Common myeloid progenitor, CD34-positive (primary cell): ENCODE measurements at regions not wholly inside any gene's neighbourhood (a gene's known extent, or its start where the extent isn't known, plus 50 kb on each side); places are given as distances from the start of the nearest gene placed in this dataset.
"Not testable (repeated sequence)": the region's sequence is repeated elsewhere in the genome, so short reads cannot be mapped to it uniquely, and the experiment has no call there.

Source experiments
- CTCF ChIA-PET: fragments of 350-600 bp; sonication (Branson Sonifier 250); formaldehyde crosslinking; loops from one replicate; lab custom pipeline; 2021; ENCODE audit warnings: antibody characterized with exemption; lab: Charles Lee
- POLR2A ChIA-PET: fragments of 350-600 bp; sonication (Branson Sonifier 250); formaldehyde crosslinking; loops from one replicate; lab custom pipeline; 2021; ENCODE audit warnings: antibody characterized with exemption; lab: Charles Lee
- DNase-seq, 3 donors: peaks; one replicate each; pipeline versions ENCODE4 v3.0.0 to v3.0.0-alpha.2; 2013
- H3K27ac ChIP-seq, 2 experiments: 1 replicate in 1 of 2; 2 replicates in 1 of 2; pipeline ENCODE4 v1.7.0; 2013; ENCODE audit warnings: inconsistent platforms in 2 of 2, low read length in 2 of 2, mild to moderate bottlenecking in 2 of 2, low read depth in 1 of 2, moderate library complexity in 1 of 2; ENCODE audit not compliant: severe bottlenecking in 2 of 2, insufficient read depth in 1 of 2, poor library complexity in 1 of 2
- H3K27me3 ChIP-seq, 5 experiments: replicated peaks in 2 of 5; 1 replicate in 3 of 5; 2 replicates in 2 of 5; pipeline versions ENCODE4 v1.6.1 to v1.7.0; 2013; ENCODE audit warnings: low read length in 4 of 5, mild to moderate bottlenecking in 2 of 5, moderate library complexity in 2 of 5, inconsistent platforms in 1 of 5; ENCODE audit not compliant: insufficient read depth in 5 of 5, control insufficient read depth in 4 of 5
- H3K36me3 ChIP-seq, 4 experiments: 1 replicate in 2 of 4; 2 replicates in 2 of 4; pipeline versions ENCODE4 v1.6.1 to v1.7.0; 2013; ENCODE audit warnings: low read length in 3 of 4, control low read depth in 1 of 4, mild to moderate bottlenecking in 1 of 4; ENCODE audit not compliant: control insufficient read depth in 4 of 4, insufficient read depth in 4 of 4
- H3K4me1 ChIP-seq, 4 experiments: 1 replicate in 3 of 4; 2 replicates in 1 of 4; pipeline versions ENCODE4 v1.6.1 to v1.7.1; 2013; ENCODE audit warnings: low read length in 3 of 4, mild to moderate bottlenecking in 3 of 4, control low read depth in 1 of 4, inconsistent platforms in 1 of 4, moderate library complexity in 1 of 4; ENCODE audit not compliant: control insufficient read depth in 4 of 4, insufficient read depth in 4 of 4; ENCODE audit errors: control extremely low read depth in 1 of 4
- H3K4me3 ChIP-seq, 7 experiments: 1 replicate in 4 of 7; 2 replicates in 3 of 7; pipeline versions ENCODE4 v1.5.1 to v1.7.0; 2013; ENCODE audit warnings: mild to moderate bottlenecking in 7 of 7, low read length in 6 of 7, moderate library complexity in 6 of 7, inconsistent platforms in 2 of 7, low read depth in 2 of 7, control low read depth in 1 of 7; ENCODE audit not compliant: insufficient read depth in 4 of 7, control insufficient read depth in 1 of 7; ENCODE audit errors: extremely low read depth in 1 of 7
- H3K9me3 ChIP-seq, 5 experiments: 1 replicate in 4 of 5; 2 replicates in 1 of 5; pipeline versions ENCODE4 v1.6.1 to v1.7.1; 2013; ENCODE audit warnings: low read length in 4 of 5, mild to moderate bottlenecking in 2 of 5, inconsistent platforms in 1 of 5, low read depth in 1 of 5, moderate library complexity in 1 of 5; ENCODE audit not compliant: control insufficient read depth in 4 of 5, insufficient read depth in 2 of 5; ENCODE audit errors: control extremely low read depth in 1 of 5
- WGBS: methylation state at CpG from one replicate; pipeline ENCODE4 v1.1.5; 2013; ENCODE audit not compliant: insufficient coverage; 5-methylcytosine and 5-hydroxymethylcytosine counted together

DNA sequence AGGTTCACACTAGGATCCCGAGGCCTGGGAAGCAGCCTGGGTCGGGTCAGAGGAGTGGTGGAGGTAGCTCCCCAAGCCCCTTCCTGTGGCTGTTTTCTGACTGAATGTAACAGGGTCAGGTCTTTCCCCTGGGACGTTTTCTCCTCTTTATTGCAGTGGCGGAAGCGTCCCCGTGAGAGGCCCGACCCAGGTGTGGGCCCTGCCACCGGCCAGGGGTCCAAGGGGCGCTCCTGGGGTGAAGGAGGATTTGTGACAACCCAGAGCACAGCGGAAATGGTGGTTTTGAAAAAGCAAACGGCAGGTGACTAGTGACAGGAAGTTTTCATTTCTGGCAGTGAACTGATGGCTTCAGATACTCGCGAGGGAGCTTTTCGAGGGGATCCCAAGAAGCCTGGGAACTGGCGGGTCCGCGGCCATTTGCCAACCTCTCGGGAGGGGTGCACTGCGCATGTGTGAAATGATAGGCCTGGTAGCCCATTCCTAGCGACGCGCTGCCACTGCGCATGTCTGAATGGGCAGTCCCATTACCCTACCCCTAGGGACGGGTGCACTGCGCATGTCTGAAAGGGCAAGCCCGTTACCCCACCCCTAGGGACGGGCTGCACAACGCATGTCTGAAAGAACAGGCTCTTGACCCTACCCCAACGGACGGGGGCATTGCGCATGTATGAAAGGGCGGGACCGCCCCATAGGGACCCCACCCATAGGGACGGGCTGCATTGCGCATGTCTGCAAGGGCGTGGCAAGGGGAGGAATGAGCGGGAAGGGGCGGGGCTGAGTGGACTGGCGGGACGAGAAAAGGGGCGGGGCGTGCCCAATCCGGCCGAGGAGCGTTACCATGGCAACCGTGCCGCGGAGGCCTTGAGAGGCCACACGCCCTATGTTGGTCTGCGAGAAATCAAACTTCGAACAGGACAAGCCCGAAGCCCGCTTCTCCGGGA lies 1747.9 kb downstream of the TP53TG3F start:
- no peaks in the 10 kb centered on the region for H3K4me1 ChIP-seq
- ChIA-PET CTCF (no interaction called here), POLR2A (no interaction called here)
- no peak overlapping the region for H3K27ac ChIP-seq
- peaks cover 0 to 8% (median 1%) of the 10 kb centered on the region in 5 experiments for H3K9me3 ChIP-seq
- no peaks in the 10 kb centered on the region for H3K36me3 ChIP-seq
- no peaks in the 10 kb centered on the region for H3K27me3 ChIP-seq
- H3K4me3 ChIP-seq = no peak overlapping the region
- WGBS = 67% methylated on average over 48 of the region's 54 CpGs
- no peak for DNase-seq

DNA sequence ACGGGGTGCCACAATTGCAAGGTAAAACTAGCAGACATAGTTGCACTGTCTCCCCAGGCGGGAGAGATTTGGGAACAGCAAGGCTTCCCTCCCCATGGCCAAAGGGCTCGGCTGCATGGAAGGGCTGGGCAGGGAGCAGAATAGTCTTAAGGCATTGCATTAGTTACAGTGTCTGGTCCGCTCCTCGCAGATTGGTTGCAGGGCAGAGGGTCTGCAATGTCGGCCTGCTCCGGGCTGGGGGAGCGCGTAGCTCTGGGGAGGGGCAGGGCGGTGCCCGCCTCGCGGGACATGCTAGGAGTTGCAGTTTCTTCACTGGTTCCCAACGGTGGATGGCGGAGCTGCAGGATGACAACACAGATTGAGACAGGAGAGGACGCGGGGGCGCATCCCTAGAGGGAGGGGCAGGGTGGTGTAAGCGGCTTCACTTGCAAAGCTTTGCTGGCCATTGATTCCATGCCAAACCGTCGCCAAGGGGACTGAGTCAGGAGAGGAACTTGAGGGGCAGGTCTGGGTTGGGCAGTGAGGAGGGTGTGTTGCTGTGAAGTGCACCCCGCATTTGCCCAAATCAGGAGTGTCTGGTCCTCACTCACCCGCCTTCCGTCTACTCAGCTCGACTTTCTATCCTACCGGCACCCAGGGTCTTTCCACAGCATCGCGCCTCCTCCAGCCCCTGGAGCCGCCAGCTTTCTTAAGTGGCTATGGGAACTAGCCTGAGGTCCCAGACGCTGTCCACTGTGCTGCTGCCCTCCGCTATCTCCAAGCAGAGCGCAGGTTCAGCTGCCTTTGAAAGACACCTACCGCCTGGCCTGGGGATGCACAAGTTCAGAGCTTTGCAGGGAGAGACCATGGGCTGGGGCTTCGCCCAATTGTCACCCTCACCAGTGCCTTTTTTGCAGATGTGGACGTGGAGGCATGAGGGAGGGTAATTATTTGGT lies 1748.9 kb downstream of the TP53TG3F start:
- Histone ChIP-seq H3K4me1 (no peaks in the 10 kb centered on the region), H3K36me3 (no peaks in the 10 kb centered on the region), H3K9me3 (peaks cover 0 to 8% (median 0%) of the 10 kb centered on the region in 5 experiments), H3K4me3 (no peak overlapping the region), H3K27ac (no peak overlapping the region), H3K27me3 (no peaks in the 10 kb centered on the region)
- 75% methylated on average over 32 of the region's 35 CpGs for WGBS
- ChIA-PET POLR2A (no interaction called here), CTCF (no interaction called here)
- no peak for DNase-seq

DNA sequence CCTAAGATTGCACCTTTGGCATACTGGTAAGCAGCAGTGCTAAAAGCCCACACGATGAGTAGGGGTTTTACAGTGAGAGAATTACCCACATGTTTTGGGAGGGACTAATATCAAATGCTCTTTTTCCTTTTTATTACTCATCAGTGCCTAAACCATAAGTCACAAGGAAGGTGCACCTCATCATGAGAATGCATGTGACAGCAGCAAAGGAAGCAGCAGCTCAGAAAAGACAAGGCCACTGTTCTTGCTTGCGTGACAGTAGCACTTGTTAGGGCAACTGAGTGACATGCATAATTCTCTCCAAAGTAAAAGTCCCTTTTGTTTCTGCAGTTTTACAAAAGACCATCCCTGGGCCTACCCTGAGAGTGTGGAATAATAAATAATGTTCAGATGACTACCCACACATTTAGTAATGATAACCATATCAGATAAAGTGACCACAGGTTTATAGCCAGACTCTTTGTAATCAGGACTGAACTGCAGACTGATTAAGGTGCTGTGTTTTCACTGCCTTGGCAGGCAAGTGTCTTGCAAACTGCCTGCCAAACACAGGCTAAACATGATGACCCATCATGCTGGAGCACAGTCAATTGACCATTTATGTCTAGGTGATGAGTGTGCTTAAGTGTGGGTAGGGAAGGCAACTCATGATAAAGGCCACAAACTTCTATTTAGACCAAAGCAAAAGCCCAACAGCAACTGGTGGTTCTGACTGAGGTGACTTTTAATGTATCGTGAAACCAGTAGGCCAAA lies 1751.4 kb downstream of the TP53TG3F start:
- whole genome bisulfite sequencing = 67% methylated on average over 1 of the region's 3 CpGs
- CTCF ChIA-PET = no interaction called here
- H3K27me3 ChIP-seq = no peaks in the 10 kb centered on the region
- H3K36me3 ChIP-seq = no peaks in the 10 kb centered on the region
- no peak overlapping the region for H3K4me3 ChIP-seq
- peaks cover 0 to 8% (median 3%) of the 10 kb centered on the region in 5 experiments for H3K9me3 ChIP-seq
- H3K4me1 ChIP-seq = no peaks in the 10 kb centered on the region
- POLR2A ChIA-PET = no interaction called here
- DNase-seq = no peak
- H3K27ac ChIP-seq = no peak overlapping the region

DNA sequence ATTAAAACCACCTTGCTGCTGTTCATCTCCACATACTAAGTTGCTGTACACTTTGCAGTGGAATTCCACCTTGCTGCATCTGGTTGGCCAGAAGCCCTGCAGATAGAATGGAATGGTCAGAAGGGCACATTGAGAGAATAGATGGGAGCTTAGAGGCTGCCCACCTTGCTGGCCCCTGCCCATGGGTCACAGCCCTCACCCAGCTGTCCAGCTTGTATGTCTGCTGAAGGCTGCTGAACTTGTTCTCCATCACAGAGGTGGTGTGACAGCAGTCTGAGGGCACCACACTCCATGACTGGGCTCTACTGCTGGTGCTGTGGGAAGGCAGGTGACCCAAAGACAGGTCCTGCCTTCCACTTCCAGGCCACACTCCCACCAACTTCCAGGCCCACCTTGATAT lies 1755.4 kb downstream of the TP53TG3F start:
- Histone ChIP-seq H3K27ac (no peak overlapping the region), H3K36me3 (no peaks in the 10 kb centered on the region), H3K4me3 (no peak overlapping the region), H3K4me1 (no peaks in the 10 kb centered on the region), H3K9me3 (peaks cover 0 to 4% (median 0%) of the 10 kb centered on the region in 5 experiments), H3K27me3 (no peaks in the 10 kb centered on the region)
- CTCF ChIA-PET = no interaction called here
- POLR2A ChIA-PET = no interaction called here
- no peak for DNase-seq

DNA sequence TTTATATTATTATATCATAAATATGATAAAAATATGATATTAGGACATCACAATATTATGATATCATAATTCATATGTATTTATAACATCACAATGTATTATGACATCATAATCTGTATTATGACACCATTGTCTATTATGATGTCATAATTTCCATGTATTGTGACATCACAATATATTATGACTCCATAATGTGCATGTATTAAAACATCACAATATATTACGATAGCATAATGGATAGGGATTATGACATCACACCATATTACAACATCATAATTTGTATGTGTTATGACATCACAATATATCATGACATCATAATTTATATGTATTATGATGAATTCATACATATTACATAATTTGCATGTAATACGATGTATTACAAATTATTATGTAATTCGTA lies 1755.9 kb downstream of the TP53TG3F start:
- Histone ChIP-seq H3K27ac (no peak overlapping the region), H3K4me3 (no peak overlapping the region), H3K27me3 (no peaks in the 10 kb centered on the region), H3K4me1 (no peaks in the 10 kb centered on the region), H3K36me3 (no peaks in the 10 kb centered on the region), H3K9me3 (peaks cover 0 to 4% (median 0%) of the 10 kb centered on the region in 5 experiments)
- ChIA-PET CTCF (no interaction called here), POLR2A (no interaction called here)
- WGBS = no CpG with 5 or more reads among the region's 3 CpGs
- no peak for DNase-seq

DNA sequence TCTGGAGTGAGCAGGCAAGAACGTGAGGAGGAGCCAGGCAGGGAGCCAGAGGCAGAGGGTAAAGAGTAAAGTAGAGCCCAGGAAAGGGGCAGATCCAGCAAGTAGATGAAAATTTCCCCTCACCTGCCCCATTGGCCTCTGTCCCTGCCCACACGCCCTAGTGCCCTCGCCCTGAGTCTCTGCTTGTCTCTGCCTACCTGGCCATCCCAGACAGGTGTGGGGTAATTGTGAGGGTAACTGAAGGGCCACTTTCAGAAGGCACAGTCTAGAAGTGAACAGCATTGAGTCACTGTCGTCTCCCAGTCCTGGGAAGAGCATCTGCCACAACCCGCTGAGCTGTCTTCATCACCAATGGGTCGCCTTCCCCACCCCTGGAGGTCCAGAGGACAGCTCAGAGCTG lies 1756.8 kb downstream of the TP53TG3F start:
- H3K27ac ChIP-seq, CTCF ChIA-PET, DNase-seq, H3K36me3 ChIP-seq, H3K4me3 ChIP-seq, H3K4me1 ChIP-seq, H3K27me3 ChIP-seq, POLR2A ChIA-PET, H3K9me3 ChIP-seq: not testable (repeated sequence)
- 72% methylated on average over 3 of the region's 6 CpGs for WGBS
